ENCODE measurements at regions not wholly inside any gene's neighbourhood (a gene's known extent, or its start where the extent isn't known, plus 50 kb on each side); places are given as distances from the start of the nearest gene placed in this dataset.

DNA sequence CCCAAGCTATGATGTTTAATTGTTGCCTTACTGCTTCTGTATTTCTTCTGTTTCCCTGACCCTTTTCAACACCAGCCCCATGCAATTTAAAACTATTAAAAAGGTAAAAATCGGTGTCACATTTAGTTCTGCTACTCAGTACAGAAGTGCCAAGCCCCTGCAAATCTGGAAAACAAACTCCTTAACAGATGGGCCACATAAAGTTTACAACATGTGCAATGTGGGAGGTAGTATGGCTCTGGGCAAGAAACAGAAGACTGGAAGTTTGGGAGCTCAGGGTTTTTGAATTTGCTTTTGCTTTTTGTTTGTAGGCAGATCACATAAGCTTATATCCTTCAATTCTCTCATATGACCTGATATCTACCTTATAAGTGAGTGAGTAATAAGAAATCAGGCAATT, 404.0 kb upstream of the ATP2B1 start:
- no peak for DNase-seq

DNA sequence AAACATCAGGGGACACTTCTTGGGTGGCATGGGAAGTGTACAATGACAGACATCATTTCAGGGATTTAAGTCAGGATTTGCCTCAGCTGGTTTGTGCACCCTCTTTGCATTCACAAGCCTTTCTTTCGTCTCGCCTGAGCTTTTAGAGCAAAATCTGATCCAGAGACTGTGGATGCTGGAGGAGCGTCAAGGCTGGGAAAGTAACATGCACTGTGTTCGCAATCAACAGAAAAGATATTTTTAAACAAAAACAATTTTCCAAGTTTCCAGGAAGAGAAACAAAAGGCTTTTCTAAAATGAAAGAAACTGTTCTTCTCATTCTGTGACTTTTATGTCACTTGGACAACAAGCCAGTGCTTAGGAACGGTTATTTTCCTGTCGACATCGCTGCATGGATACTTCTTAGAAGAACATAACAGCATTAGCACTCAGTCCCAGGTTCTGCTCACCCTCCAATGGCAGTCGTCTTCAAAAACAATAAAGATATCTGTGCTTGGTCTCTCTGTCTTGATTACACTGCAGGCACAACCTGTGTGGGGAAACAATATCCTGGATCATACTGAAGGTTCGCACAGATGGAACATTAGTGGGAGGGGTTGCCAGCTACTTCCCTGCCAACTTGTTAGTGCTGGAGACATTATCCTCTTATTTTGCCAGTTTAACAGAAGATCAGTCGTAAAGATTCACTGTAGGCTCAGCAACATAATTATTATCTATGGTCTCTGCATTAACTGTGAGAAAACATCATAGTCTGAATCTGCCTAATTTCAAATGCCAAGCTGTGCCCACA, 403.3 kb upstream of the ATP2B1 start:
- DNase-seq: no peak

DNA sequence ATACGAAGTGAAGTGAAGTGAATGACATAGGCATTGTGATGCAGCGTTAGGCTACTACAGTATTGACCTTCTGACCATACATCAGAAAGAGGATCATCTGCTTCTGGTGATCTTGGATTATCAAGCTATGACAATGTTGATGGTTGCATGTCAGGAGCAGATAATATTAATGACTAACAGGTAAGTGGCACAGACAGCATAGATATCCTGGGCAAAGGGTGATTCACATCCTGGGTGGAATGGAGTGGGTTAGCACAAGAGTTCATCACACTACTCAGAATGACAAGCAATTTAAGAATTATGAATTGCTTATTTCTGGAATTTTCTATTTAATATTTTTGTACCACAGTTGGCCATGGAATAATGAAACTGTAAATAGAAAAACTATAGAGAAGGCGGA, 397.9 kb upstream of the ATP2B1 start:
- DNase-seq: no peak

DNA sequence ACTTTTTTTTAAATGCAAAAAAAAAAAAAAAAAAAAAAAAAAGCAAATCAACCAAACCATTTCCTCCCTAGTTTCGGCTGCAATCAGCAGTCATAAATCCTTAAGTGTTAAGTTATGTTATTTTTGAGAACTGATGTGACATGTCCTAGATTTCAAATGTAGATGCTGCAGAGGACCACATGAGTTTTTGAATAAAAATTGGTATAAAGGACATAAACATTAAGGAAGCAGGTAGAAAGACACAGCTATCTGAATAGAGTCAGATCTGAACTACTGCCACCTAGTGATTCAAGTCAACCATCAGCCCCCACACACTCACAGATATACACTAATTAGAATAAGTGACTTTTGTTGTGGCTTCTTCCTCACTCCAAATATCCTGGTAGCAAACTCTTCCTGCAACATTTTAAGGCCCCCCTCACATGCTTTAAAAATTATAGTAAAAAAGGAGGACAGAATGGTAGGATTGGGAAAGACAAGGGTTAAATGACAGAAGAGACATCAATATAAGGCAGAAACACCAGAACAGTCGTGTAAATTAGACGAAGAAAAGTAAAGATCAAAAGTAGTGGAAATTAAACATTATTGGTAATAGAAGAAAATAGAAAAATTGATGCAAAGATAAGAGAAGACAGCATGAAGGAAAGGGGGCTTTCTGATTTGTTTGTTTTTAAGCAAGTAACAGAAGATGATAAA, 394.5 kb upstream of the ATP2B1 start:
- DNase-seq: no peak

DNA sequence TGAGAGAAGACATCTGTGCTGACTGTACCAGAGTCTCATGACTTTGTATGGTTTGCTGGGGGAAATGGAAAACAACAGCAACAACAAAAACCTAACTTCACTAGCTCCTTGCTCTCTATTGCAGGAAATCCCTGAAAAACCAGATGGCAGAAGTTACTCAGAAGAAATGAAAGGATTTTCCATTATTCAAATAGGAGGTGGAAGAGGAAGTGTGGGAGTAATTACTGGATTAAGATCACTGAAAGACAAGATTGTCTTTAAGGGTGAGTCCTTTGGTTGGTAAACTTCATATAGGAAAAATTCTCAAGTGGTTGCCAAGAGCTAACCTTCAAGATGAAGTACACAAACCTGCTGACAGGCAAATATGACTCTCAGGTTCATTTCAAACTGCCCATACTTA, 391.9 kb upstream of the ATP2B1 start:
- DNase-seq: no peak

DNA sequence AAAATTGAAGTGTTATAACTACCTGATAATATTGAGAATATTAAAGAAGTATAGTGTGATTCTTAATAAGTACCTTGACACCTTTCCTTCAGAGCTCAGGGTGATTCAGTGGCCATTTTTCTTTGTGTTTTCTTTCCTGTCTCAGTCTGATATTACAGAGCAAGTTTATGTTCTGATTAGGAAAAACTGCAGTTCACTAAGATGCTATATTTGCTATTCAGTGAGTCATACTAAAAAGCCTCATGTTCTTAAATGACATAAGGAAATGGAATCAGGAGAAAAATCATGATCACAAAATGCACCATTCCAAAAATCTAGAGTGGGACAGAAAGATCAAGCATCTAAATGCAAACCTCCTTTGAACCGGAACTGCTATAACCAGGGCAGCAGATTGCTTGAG, 390.6 kb upstream of the ATP2B1 start:
- DNase-seq: no peak

DNA sequence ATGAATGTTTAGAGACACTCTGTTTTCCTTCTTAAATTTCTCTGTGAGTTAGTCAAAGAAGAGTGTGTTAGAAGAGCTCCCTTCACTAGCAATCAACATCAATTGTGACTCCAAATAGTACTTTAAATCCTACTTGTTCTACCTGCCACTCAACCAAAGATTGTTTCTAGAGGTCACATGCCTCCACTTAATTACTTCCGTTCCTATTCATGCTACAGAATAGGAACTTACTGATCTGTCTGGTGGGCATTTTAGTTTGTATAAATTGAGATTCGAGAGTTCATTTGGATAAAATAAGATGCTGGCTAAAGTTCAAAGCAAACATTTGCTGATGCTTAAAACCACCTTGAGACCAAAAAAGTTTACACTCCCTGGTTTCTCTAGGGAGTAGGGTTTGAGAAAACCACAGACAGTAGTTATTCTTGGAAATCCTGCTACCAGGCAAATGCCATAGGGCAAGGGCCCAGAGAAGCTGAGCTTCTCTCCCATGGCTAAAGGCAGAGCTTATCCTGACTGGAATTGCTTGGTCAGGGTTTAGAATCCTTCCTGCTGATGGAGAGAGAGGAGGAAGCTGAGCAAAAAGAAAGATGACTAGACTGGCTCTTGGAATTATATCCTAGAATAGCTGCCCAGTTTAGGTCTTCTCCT, 389.6 kb upstream of the ATP2B1 start:
- DNase-seq: no peak

DNA sequence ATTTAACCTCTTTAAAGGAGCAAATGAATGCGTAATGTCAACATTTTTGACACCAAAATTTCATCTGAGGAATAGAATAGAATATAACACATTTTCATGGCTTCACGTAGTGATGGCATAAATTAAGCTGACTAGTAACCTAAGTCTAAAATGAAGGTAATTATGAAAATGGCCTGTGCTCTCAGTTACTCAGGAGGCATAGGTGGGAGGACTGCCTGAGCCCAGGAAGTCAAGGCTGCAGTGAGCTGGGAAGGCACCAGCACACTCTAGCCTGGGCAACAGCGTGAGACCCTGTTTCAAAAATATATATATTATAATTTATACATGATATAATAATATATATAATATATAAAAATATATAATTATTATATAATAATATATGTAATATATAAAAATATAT, 383.2 kb upstream of the ATP2B1 start:
- DNase-seq: no peak

DNA sequence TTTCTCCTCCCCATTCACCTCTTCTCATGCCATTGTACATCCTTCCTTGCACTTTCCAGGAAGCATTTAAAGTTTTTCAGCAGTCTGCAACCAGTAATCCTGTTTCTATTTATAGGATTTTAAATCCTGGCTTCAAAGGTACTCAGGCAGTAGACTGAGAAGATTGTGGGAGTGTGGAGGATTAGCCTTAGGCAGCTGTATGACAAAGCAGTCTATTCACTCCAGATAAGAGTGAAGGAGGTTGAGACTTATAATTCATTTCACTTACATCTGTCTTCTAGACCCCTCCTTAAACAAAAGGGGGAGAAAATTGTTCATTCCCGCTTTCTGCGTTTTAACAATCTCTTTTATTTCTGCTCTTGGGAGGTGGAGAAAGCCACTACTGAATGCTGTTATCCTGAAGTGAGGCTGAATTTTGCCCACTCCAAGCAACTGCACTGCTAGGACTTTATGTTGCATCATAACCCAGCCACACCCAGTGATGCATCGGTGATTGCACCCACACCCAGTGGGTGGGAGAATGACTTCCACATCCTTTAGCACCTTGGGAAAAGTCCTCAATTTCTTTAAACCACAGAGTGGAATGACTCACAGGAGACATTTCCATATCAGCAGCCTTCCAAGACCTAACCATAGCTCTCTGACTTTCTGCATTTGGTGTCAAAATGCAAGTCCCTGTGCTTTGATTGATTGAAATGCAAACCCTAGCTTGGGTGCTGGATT, 382.5 kb upstream of the ATP2B1 start:
- no peak for DNase-seq

DNA sequence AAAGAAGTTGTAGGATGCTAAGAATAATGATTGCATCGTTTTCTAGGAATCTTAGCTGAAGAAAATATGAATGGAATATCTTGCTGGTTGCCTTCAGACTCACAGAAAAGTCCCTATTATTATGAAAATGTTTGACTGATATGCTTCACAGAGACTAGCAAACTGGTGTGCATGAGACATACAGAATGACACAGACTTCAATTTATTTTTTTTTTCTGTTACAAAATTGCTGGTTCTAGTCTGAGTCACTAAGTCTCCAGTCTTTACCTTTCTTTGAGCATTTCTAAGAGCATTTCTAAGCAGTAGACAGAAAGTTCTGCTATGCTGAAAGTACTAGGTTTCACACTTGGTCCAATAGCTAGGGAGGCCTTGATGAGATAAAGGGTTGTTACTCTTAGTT, 377.6 kb upstream of the ATP2B1 start:
- no peak for DNase-seq

DNA sequence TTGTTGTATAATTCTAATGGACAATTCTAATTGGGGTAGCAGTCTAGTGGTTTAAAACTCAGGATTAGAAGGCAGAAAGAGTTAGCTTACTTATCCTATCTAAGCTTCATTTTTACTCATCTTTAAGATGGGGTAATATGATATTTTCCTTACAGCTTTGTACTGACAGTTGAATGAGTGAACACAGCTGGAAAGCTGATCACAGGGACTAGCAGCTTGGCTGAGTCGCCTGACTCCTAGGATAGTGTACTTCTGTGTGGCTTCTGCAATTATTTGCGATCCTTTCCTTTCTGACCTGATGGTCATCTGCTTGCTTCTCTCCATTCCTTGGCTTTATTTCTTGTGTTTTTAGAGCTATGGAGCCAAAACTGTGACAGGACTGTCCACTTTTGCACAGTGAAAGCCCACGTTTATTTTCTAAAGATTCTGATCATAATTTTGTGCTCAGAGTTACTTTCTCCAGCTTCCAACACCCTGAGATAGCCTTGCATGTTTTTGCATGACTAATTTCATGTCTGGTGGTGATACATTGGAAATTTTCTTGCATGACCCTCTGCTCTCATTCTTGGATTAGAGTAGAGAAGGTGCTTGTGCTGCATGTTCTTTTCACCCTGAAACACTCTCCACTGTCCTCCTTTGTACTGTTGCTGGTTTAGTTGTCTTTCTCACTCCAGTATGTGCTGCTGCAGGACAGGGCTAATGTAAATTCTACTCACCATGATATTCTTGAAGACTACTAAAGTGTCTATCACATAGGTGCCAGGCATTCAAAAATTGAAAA, 377.0 kb upstream of the ATP2B1 start:
- DNase-seq: no peak

DNA sequence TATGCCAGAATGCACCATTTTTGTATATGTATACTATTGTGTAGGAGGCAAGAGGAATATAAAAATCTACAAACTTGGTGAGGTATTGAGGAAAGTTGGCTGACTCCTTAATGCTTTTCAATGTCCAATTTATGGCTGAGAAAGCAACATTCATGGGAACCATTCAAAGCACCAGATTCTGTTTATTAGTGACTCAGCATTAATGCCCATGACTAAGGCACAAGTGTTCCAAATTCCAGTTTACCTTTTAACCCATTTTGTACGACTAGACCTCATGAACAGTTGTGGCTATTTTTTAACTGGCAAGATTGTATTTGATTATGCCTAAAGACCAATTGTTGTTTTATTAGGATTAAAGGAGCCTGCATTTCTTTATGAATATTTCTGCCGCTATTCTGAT, 375.4 kb upstream of the ATP2B1 start:
- no peak for DNase-seq

DNA sequence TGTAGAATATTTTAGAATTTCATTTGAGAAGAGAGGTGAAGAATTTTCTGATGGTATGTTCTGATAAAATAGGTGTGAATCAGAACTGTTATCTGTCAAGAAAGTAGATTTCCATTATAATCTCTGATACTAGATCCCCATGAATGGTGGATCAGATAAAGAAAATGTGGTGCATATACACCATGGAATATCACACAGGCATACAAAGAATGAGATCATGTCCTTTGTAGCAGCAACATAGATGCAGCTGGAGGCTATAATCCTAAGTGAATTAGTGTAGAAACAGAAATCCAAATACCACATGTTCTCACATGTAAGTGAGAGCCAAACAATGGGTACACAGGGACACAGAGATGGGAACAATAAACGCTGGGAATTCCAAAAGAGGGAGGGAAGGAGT, 372.0 kb upstream of the ATP2B1 start:
- DNase-seq: no peak

DNA sequence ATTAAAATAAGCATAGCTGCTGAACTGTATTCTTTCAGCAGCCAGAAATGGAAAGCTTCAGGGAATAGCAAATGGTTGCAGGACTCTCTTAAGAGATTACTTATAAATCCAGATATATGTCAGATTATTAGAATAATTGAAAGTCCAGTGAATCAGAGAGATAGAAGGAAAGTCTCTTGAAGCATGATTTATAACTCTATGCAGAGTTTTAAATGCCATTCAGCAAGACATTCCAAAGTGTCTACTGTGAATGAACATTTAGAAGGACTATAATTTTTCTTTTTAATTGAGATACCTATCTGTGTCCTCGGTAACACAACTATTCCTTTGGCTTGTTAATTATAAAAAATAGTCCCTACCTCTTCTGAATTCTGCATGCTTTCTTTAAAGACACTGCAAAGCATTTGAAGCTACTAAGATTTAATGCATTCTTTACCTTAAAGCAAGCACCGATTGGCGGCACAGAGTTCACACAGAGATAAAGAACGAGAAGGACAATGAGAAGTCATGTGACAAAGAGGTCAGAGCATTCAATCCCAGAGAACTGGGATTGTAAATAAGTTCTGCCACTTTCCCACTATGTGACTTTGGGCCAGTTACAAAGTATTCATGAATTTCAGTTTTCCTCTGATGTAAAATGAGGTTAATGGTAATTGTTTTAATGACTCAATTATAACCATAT, 371.0 kb upstream of the ATP2B1 start:
- DNase-seq: no peak

DNA sequence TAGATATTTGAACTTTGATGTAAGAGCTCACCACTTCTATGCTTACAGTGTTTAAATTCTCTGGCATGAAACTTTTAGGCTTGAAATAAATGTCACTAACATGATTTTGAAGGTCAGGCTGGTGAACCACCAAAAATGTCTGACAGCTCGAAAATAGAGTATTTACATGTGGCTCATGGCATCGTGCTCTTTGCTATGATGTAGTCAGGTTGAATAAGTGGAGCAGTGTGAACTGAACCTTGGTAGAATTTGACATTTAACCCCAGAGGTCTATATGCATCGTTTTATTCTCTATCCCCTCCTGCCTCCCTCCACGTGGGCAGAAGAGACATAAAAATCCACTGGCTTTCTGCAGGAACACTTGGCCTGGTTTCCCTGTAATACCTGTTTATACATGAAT, 369.7 kb upstream of the ATP2B1 start:
- DNase-seq: no peak

DNA sequence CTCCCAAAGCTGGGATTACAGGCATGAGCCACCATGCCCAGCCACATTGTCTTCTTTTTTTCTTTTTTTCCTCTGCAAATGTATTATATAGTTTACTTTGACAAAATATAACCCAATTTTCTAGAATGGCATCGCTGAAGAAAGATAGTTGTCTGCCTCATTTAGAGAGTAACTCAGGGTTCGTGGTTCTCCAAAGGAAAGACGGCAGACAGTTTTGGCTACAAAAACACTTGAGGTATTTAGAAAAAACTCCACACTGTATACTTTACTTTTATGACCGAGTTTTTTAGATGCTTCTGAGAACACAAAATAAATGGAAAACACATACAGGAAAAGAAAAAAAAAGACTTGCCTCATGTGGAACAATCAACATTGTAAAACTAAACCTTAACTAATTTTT, 369.1 kb upstream of the ATP2B1 start:
- DNase-seq: no peak

DNA sequence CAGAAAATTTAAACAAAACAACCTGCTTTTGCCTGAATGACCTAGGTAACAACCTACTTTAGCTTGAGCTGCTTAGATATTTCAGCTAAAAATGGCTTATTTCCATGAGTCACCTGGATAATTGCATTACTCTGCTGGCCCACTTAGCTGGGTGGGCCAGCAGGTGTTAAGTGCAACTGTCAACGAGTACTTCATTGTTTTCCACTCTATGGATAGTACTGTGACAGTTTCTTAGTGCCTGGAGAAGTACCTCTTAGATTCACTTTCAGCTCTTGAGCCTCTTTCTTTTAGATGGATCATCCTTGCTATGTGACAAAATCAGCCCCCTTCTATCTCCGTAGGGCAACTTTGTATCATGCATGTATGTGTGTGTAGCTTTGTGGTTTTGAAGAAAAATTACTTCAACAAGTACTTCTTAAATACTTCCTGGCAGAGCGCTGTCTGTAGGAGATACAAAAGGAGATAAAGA, 368.2 kb upstream of the ATP2B1 start:
- no peak for DNase-seq

DNA sequence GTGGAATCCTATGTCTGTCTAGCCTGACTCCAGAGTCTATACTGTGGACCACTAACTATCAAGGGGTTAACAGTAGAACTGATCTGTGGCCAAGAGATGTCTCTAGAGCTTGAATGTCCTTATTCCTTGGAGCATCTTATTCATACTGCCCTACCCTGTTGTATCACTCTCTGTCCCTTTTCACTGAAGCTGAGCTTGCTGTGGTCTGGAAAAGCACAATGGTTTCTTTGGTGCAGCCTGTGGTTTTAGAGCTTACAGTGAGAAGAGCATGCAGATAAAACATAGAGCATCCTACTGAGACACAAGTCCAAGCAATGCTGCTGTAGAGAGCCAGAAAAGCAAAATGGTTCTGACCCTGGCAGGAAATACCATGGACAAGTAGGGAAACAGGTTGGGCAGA, 367.0 kb upstream of the ATP2B1 start:
- no peak for DNase-seq

DNA sequence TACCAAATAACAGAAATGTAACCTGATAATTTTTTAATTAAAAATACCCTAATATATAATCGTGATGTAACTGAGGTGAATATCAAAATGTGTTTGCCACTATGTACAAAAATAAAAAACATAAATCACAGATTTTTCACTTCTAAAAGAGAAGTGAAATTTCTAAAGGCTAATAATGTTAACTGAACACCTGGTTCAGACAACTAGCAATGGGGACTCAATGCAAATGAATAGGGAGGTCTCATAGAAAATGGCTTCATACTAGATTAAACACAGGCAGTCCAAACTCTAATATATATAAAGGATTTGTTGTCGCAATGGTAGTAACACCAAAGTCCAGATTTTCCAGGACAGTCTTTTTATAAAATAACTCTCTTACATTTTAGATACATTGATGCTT, 365.4 kb upstream of the ATP2B1 start:
- DNase-seq: no peak

DNA sequence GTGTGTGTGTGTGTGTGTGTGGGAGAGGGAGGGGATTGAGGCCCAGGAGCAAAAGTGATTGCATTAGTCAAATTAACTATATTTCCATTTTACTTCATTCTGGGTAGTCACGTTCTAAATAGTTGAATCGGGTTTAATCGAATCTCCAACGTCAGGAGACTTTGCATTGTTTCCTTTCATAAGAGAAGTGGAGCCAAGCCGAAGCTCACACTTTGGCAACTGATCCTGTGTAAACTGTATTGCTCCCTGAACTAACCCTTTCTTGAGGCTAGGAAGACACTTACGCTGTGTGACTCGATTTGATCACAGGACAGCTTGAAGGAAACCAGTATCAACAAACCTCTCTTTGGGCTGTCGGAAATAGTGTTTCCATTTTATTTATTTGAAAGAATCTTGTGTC, 363.4 kb upstream of the ATP2B1 start:
- DNase-seq: no peak

DNA sequence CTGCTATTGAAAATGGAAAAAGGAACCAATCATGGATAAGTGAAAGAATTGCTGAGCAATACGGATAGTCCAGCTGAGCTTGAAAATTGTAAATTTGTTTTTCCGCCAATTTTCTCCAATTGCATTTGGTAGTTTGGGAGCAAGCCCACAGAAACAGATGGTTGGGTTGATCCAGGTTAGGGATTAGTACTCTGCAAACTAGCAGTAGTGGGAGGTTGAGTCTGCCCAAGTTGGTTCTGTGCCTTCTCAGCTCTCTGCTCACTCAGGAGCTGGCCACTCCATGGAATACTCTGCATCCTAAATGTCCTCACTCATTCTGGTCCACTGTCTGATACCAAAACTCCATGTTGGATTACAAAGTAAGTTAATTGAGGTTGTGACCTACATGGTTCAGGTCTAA, 361.1 kb upstream of the ATP2B1 start:
- no peak for DNase-seq

DNA sequence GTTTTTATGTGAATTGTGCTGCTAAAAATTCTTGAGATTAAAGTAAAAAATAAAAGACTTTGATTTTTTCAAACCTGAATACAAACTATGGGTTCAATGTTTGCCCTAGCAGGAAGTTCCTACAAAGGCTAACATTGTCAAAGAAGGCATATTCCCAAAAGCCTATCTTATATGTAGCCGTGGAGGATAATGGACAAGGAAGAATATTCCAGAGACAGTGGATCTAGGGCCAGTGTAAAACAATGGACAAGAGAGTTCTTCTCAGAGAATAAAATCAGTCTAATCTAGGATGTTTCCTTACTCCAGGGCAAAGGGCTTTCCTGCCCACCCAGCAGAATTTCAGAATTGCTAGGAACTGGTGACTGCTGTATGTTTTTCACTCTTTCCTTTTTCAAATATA, 359.2 kb upstream of the ATP2B1 start:
- DNase-seq: no peak

Measured in activated naive CD4-positive, alpha-beta T cell (primary cell).